H1 (cell line): ENCODE measurements at regions not wholly inside any gene's neighbourhood (a gene's known extent, or its start where the extent isn't known, plus 50 kb on each side); places are given as distances from the start of the nearest gene placed in this dataset.

Source experiments
- BCL11A ChIP-seq, 2 experiments: IDR thresholded peaks; one replicate each; pipeline ENCODE4 v1.6.1; 2011; ENCODE audit warnings: low read depth in 2 of 2, low read length in 2 of 2, mild to moderate bottlenecking in 2 of 2
- CBX5 ChIP-seq: fragments of 300-800, 300-1000 bp; sonication (generic); IDR thresholded peaks from 2 replicates; pipeline ENCODE4 v1.7.1; 2016; ENCODE audit warnings: antibody characterized with exemption, low read length, low read depth
- EZH2 ChIP-seq: fragments of 200-600 bp; sonication (generic); IDR thresholded peaks from 2 replicates; pipeline ENCODE4 v1.7.1; 2012; ENCODE audit warnings: low read depth, mild to moderate bottlenecking, moderate library complexity, low read length, inconsistent platforms; ENCODE audit not compliant: severe bottlenecking
- JUN ChIP-seq: IDR thresholded peaks from 2 replicates; pipeline ENCODE4 v1.6.1; 2011; ENCODE audit warnings: low read depth, mild to moderate bottlenecking, improper control_type of control experiment, low read length
- POLR2A ChIP-seq, 2 experiments: IDR thresholded peaks; 1 replicate in 1 of 2; 2 replicates in 1 of 2; pipeline ENCODE4 v1.6.1; 2011; ENCODE audit warnings: low read depth in 2 of 2, low read length in 2 of 2, mild to moderate bottlenecking in 2 of 2; ENCODE audit errors: control extremely low read depth in 1 of 2
- POLR2AphosphoS5 ChIP-seq: IDR thresholded peaks from 2 replicates; pipeline ENCODE4 v1.6.1; 2011; ENCODE audit warnings: low read depth, low read length
- RAD21 ChIP-seq, 2 experiments: IDR thresholded peaks in 1 of 2; conservative IDR thresholded peaks in 1 of 2; 2 replicates each; pipeline ENCODE4 v1.6.1; 2011; ENCODE audit warnings: low read depth in 2 of 2, low read length in 2 of 2, improper control_type of control experiment in 1 of 2, inconsistent platforms in 1 of 2, mild to moderate bottlenecking in 1 of 2, moderate library complexity in 1 of 2
- RFX5 ChIP-seq: IDR thresholded peaks from 2 replicates; pipeline ENCODE4 v1.6.1; 2011; ENCODE audit warnings: low read depth, low read length, improper control_type of control experiment, borderline replicate concordance
- RXRA ChIP-seq: IDR thresholded peaks from 2 replicates; pipeline ENCODE4 v1.6.1; 2011; ENCODE audit warnings: low read depth, mild to moderate bottlenecking, low read length, moderate library complexity; ENCODE audit not compliant: insufficient read depth
- YY1 ChIP-seq: IDR thresholded peaks from 2 replicates; pipeline ENCODE4 v1.6.1; 2011; ENCODE audit warnings: low read depth, mild to moderate bottlenecking, low read length
- ZNF274 ChIP-seq: IDR thresholded peaks from 2 replicates; pipeline ENCODE4 v1.7.0; 2012; ENCODE audit warnings: low read length, borderline replicate concordance; ENCODE audit errors: extremely low read depth
- TF ChIP-seq, protein P1 (sequence below), 3 experiments: IDR thresholded peaks; 1 replicate in 2 of 3; 2 replicates in 1 of 3; pipeline versions ENCODE4 v1.5.1 to v1.6.1; 2011; ENCODE audit warnings: low read length in 3 of 3, mild to moderate bottlenecking in 3 of 3, inconsistent platforms in 2 of 3, low read depth in 1 of 3, moderate library complexity in 1 of 3; ENCODE audit not compliant: insufficient read depth in 1 of 3; ENCODE audit errors: control extremely low read depth in 1 of 3
- TF ChIP-seq, protein P2 (sequence below): IDR thresholded peaks from 2 replicates; pipeline ENCODE4 v1.6.1; 2012; ENCODE audit warnings: low read length, inconsistent platforms

DNA sequence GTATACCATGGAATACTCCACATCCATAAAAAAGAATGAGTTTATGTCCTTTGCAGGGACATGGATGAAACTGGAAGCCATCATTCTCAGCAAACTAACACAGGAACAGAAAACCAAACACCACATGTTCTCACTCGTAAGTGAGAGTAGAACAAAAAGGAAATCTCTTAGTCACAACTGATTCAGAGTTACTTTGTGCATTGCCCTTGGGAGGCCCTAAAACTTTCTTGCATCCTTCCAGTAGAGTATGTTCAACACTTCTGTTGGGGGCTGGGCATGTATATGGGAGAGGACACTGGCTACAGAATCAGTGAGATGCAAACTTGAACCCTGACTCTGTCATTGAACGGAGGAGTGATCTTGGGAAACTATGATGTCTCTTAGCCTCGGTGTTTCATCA, 147.4 kb upstream of the IRX5 start:
- TF ChIP-seq YY1 = no peak
- TF ChIP-seq, protein P1, sequence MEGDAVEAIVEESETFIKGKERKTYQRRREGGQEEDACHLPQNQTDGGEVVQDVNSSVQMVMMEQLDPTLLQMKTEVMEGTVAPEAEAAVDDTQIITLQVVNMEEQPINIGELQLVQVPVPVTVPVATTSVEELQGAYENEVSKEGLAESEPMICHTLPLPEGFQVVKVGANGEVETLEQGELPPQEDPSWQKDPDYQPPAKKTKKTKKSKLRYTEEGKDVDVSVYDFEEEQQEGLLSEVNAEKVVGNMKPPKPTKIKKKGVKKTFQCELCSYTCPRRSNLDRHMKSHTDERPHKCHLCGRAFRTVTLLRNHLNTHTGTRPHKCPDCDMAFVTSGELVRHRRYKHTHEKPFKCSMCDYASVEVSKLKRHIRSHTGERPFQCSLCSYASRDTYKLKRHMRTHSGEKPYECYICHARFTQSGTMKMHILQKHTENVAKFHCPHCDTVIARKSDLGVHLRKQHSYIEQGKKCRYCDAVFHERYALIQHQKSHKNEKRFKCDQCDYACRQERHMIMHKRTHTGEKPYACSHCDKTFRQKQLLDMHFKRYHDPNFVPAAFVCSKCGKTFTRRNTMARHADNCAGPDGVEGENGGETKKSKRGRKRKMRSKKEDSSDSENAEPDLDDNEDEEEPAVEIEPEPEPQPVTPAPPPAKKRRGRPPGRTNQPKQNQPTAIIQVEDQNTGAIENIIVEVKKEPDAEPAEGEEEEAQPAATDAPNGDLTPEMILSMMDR (IDR thresholded peaks at IDR 0.05; ENCODE audit: control extremely low read depth in 1 of 3, insufficient read depth in 1 of 3, low read depth in 1 of 3, low read length in 3 of 3) = no peak
- no peak for TF ChIP-seq BCL11A (IDR thresholded peaks at IDR 0.05; ENCODE audit: low read depth in 2 of 2, low read length in 2 of 2)
- TF ChIP-seq POLR2AphosphoS5 = no peak
- TF ChIP-seq RFX5 = no peak
- TF ChIP-seq POLR2A (IDR thresholded peaks at IDR 0.05; ENCODE audit: control extremely low read depth in 1 of 2, low read depth in 2 of 2, low read length in 2 of 2) = no peak
- TF ChIP-seq RXRA = no peak
- no peak for TF ChIP-seq EZH2
- TF ChIP-seq CBX5 = no peak
- no peak for TF ChIP-seq RAD21 (IDR thresholded peaks at IDR 0.05 in 1 of 2, conservative IDR thresholded peaks at IDR 0.05 in 1 of 2; ENCODE audit: low read depth in 2 of 2, low read length in 2 of 2)
- TF ChIP-seq, protein P2, sequence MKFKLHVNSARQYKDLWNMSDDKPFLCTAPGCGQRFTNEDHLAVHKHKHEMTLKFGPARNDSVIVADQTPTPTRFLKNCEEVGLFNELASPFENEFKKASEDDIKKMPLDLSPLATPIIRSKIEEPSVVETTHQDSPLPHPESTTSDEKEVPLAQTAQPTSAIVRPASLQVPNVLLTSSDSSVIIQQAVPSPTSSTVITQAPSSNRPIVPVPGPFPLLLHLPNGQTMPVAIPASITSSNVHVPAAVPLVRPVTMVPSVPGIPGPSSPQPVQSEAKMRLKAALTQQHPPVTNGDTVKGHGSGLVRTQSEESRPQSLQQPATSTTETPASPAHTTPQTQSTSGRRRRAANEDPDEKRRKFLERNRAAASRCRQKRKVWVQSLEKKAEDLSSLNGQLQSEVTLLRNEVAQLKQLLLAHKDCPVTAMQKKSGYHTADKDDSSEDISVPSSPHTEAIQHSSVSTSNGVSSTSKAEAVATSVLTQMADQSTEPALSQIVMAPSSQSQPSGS = no peak
- no peak for TF ChIP-seq ZNF274
- TF ChIP-seq JUN = no peak
